ENCODE measurements at regions not wholly inside any gene's neighbourhood (a gene's known extent, or its start where the extent isn't known, plus 50 kb on each side); places are given as distances from the start of the nearest gene placed in this dataset.
"Not testable (repeated sequence)": the region's sequence is repeated elsewhere in the genome, so short reads cannot be mapped to it uniquely, and the experiment has no call there.

DNA sequence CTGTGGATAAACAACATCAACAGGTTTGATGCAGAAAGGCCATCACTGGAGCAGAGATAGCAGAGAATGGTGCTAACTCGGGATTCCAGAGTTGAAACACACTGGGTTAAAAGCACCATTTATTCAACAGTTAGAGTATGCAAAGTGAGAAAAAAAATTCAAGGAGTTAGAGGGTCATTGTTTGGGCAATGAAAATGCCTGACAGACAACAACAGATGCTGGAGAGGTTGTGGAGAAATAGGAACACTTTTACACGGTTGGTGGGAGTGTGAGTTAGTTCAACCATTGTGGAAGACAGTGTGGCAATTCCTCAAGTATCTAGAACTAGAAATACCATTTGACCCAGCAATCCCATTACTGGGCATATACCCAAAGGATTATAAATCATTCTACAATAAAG is 77.4 kb upstream of the SEMA3C start:
- TF ChIP-seq, protein P1, sequence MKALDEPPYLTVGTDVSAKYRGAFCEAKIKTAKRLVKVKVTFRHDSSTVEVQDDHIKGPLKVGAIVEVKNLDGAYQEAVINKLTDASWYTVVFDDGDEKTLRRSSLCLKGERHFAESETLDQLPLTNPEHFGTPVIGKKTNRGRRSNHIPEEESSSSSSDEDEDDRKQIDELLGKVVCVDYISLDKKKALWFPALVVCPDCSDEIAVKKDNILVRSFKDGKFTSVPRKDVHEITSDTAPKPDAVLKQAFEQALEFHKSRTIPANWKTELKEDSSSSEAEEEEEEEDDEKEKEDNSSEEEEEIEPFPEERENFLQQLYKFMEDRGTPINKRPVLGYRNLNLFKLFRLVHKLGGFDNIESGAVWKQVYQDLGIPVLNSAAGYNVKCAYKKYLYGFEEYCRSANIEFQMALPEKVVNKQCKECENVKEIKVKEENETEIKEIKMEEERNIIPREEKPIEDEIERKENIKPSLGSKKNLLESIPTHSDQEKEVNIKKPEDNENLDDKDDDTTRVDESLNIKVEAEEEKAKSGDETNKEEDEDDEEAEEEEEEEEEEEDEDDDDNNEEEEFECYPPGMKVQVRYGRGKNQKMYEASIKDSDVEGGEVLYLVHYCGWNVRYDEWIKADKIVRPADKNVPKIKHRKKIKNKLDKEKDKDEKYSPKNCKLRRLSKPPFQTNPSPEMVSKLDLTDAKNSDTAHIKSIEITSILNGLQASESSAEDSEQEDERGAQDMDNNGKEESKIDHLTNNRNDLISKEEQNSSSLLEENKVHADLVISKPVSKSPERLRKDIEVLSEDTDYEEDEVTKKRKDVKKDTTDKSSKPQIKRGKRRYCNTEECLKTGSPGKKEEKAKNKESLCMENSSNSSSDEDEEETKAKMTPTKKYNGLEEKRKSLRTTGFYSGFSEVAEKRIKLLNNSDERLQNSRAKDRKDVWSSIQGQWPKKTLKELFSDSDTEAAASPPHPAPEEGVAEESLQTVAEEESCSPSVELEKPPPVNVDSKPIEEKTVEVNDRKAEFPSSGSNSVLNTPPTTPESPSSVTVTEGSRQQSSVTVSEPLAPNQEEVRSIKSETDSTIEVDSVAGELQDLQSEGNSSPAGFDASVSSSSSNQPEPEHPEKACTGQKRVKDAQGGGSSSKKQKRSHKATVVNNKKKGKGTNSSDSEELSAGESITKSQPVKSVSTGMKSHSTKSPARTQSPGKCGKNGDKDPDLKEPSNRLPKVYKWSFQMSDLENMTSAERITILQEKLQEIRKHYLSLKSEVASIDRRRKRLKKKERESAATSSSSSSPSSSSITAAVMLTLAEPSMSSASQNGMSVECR (CRISPR knock-in tag; IDR thresholded peaks at IDR 0.05; ENCODE audit: borderline replicate concordance): not testable (repeated sequence)
- not testable (repeated sequence) for TF ChIP-seq PREB (CRISPR knock-in tag; IDR thresholded peaks at IDR 0.05; ENCODE audit: borderline replicate concordance); CTCF (IDR thresholded peaks at IDR 0.05); NR1H2 (CRISPR knock-in tag; IDR thresholded peaks at IDR 0.05); FOXJ3 (CRISPR knock-in tag; IDR thresholded peaks at IDR 0.05; ENCODE audit: borderline replicate concordance); MYBL2 (CRISPR knock-in tag; IDR thresholded peaks at IDR 0.05); FOXP1 (CRISPR knock-in tag; IDR thresholded peaks at IDR 0.05; ENCODE audit: borderline replicate concordance); JUN (CRISPR knock-in tag; IDR thresholded peaks at IDR 0.05); ZNF263 (CRISPR knock-in tag; IDR thresholded peaks at IDR 0.05; ENCODE audit: low read depth)
